Calu3 (cell line): ENCODE measurements at regions not wholly inside any gene's neighbourhood (a gene's known extent, or its start where the extent isn't known, plus 50 kb on each side); places are given as distances from the start of the nearest gene placed in this dataset.

Experiments used
- BruUV-seq: library from RNA; stranded (reverse); fragments of 400-500 nt; replicated peaks from 2 replicates; lab custom pipeline; 2021; lab: Mats Ljungman, UMichigan
- CTCF ChIA-PET: fragments of 300-600 bp; sonication (Branson Sonifier 250); formaldehyde crosslinking; loops from one replicate; lab custom pipeline; 2022; ENCODE audit warnings: antibody characterized with exemption; lab: Charles Lee
- DNase-seq: peaks from one replicate; pipeline ENCODE4 v3.0.0; 2022
- H3K27ac Mint-ChIP-seq: one replicate; pipeline ENCODE4 v1.8.0; 2022; ENCODE audit warnings: mixed read lengths; ENCODE audit not compliant: unreplicated experiment
- H3K27me3 Mint-ChIP-seq: one replicate; pipeline ENCODE4 v1.8.0; 2022; ENCODE audit warnings: mixed read lengths; ENCODE audit not compliant: unreplicated experiment
- H3K36me3 Mint-ChIP-seq: one replicate; pipeline ENCODE4 v1.8.0; 2022; ENCODE audit warnings: mild to moderate bottlenecking, moderate library complexity, mixed read lengths; ENCODE audit not compliant: insufficient read depth, unreplicated experiment
- H3K4me1 Mint-ChIP-seq: one replicate; pipeline ENCODE4 v1.8.0; 2022; ENCODE audit warnings: mild to moderate bottlenecking, low read depth, mixed read lengths; ENCODE audit not compliant: unreplicated experiment
- H3K4me3 Mint-ChIP-seq: one replicate; pipeline ENCODE4 v1.8.0; 2022; ENCODE audit warnings: mild to moderate bottlenecking, low read depth, moderate library complexity, mixed read lengths; ENCODE audit not compliant: unreplicated experiment
- H3K9me3 Mint-ChIP-seq: one replicate; pipeline ENCODE4 v1.8.0; 2022; ENCODE audit warnings: low read depth, mixed read lengths; ENCODE audit not compliant: unreplicated experiment
- CTCF ChIP-seq: fragments of 200-600 bp; IDR thresholded peaks from one replicate; pipeline ENCODE4 v1.8.0; 2022; ENCODE audit warnings: antibody characterized with exemption; ENCODE audit not compliant: unreplicated experiment
- intact Hi-C: fragments of 100-400 bp; cut with micrococcal nuclease; formaldehyde crosslinking; loops from one replicate; pipeline ENCODE4 v1.10.0; 2022; ENCODE audit not compliant: unreplicated experiment

GRCh38 chr6:102553214-102553613 lies 1159.7 kb downstream of the GRIK2 start:
- Mint-ChIP-seq H3K36me3 (no peaks in the 10 kb centered on the region), H3K27ac (no peak overlapping the region), H3K27me3 (no peaks in the 10 kb centered on the region), H3K9me3 (no peaks in the 10 kb centered on the region), H3K4me1 (no peaks in the 10 kb centered on the region), H3K4me3 (no peak overlapping the region)
- no TSS peak for BruUV-seq
- TF ChIP-seq CTCF = no peak
- CTCF ChIA-PET = no interaction called here
- no peak for DNase-seq
- intact Hi-C loops = no loop called here

- DNase-seq = no peak
- H3K4me1 Mint-ChIP-seq = no peaks in the 10 kb centered on the region
- BruUV-seq = no TSS peak
- H3K27ac Mint-ChIP-seq = no peak overlapping the region
- no peak for TF ChIP-seq CTCF
- H3K36me3 Mint-ChIP-seq = no peaks in the 10 kb centered on the region
- no peaks in the 10 kb centered on the region for H3K9me3 Mint-ChIP-seq
- no peak overlapping the region for H3K4me3 Mint-ChIP-seq
- H3K27me3 Mint-ChIP-seq = no peaks in the 10 kb centered on the region
- intact Hi-C loops = no loop called here
- CTCF ChIA-PET = no interaction called here
These were observed 1155.8 kb downstream of the GRIK2 start for GRCh38 chr6:102549221-102549874.

- no peak for DNase-seq
- Mint-ChIP-seq H3K4me1 (no peaks in the 10 kb centered on the region), H3K4me3 (no peak overlapping the region), H3K27me3 (no peaks in the 10 kb centered on the region), H3K9me3 (no peaks in the 10 kb centered on the region), H3K36me3 (no peaks in the 10 kb centered on the region), H3K27ac (no peak overlapping the region)
- no peak for TF ChIP-seq CTCF
- intact Hi-C loops = no loop called here
- CTCF ChIA-PET = no interaction called here
- no TSS peak for BruUV-seq
These were observed 1131.8 kb downstream of the GRIK2 start for GRCh38 chr6:102525336-102525735.

- Mint-ChIP-seq H3K27me3 (no peaks in the 10 kb centered on the region), H3K4me3 (no peak overlapping the region), H3K27ac (no peak overlapping the region), H3K36me3 (no peaks in the 10 kb centered on the region), H3K4me1 (peaks cover 9% of the 10 kb centered on the region), H3K9me3 (no peaks in the 10 kb centered on the region)
- intact Hi-C loops = no loop called here
- no peak for TF ChIP-seq CTCF
- CTCF ChIA-PET = no interaction called here
- DNase-seq = no peak
- no TSS peak for BruUV-seq
These were observed 1127.5 kb downstream of the GRIK2 start for GRCh38 chr6:102520966-102521365.
